ENCODE measurements at regions not wholly inside any gene's neighbourhood (a gene's known extent, or its start where the extent isn't known, plus 50 kb on each side); places are given as distances from the start of the nearest gene placed in this dataset.

DNA sequence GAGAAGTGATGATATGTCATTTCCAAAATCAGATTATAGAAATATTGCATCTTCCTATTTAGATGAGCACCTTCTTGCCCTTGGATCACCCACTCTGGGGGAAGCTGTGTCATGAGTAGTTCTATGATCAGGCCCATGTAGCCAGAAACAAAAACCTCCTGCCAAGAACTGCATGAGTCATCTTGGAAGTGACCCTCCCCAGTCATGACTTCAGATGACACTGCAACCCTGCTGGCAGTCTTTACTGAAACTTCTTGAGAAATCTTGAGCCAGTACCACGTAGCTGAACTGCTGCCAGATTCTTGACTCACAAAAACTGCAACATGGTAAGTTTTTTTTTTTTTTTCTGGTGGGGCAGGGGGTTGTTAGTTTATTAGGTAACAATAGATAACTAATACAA lies 439.6 kb upstream of the PTGER4 start:
- no peaks in the 10 kb centered on the region for H3K27me3 ChIP-seq (ENCODE audit: insufficient read depth, low read length)
- H3K9me3 ChIP-seq (ENCODE audit: control insufficient read depth, low read depth, low read length), result no peaks in the 10 kb centered on the region
- H3K23me2 ChIP-seq (ENCODE audit: insufficient read length, low read depth, low read length, poor library complexity, severe bottlenecking), result no peaks in the 10 kb centered on the region
- H3K79me1 ChIP-seq (ENCODE audit: insufficient read depth, low read depth, low read length, poor library complexity, severe bottlenecking), result no peaks in the 10 kb centered on the region
- H3K4me2 ChIP-seq (ENCODE audit: insufficient read depth, insufficient read length, low read length), result no peak overlapping the region
- H3K27ac ChIP-seq (ENCODE audit: insufficient read length, low read depth, low read length), result no peak overlapping the region
- H3K4ac ChIP-seq (ENCODE audit: low read depth, low read length), result no peak overlapping the region
- no peak overlapping the region for H3T11ph ChIP-seq (ENCODE audit: low read length)
- no peak overlapping the region for H2AFZ ChIP-seq (ENCODE audit: low read length)
- no peak overlapping the region for H3K18ac ChIP-seq (ENCODE audit: insufficient read length, low read depth, low read length)
- H3K79me2 ChIP-seq (ENCODE audit: insufficient read depth, low read length), result no peaks in the 10 kb centered on the region
- no peaks in the 10 kb centered on the region for H3K4me1 ChIP-seq (ENCODE audit: insufficient read depth, low read length)
- Mint-ChIP-seq H3K4me3 (no peak overlapping the region), H3K4me1 (no peaks in the 10 kb centered on the region), H3K36me3 (ENCODE audit: insufficient read depth in 1 of 3, low read depth in 3 of 3) (peaks cover 0 to 7% (median 0%) of the 10 kb centered on the region in 3 experiments; a peak in 5 of 7 replicates), H3K9me3 (peaks cover 0 to 3% of the 10 kb centered on the region in 2 experiments; a peak in 4 of 5 replicates), H3K27ac (no peak overlapping the region), H3K27me3 (ENCODE audit: low read depth) (no peaks in the 10 kb centered on the region)
- H3K23ac ChIP-seq (ENCODE audit: insufficient read length, low read depth, low read length), result no peak overlapping the region
- H3K14ac ChIP-seq (ENCODE audit: insufficient read depth, low read length), result no peak overlapping the region
- no CpG with 5 or more reads among the region's 1 CpG for WGBS (ENCODE audit: extremely low coverage, insufficient read length, low lambda C conversion rate)
- no peak overlapping the region for H4K8ac ChIP-seq (replicated peaks; ENCODE audit: insufficient read length, low read depth, low read length)
- no peak overlapping the region for H4K5ac ChIP-seq (ENCODE audit: insufficient read length, low read depth, low read length)
- H4K20me1 ChIP-seq (ENCODE audit: control insufficient read depth, insufficient read depth, insufficient read length), result no peaks in the 10 kb centered on the region
- H2BK20ac ChIP-seq (ENCODE audit: low read depth, low read length, poor library complexity, severe bottlenecking), result no peak overlapping the region
- H2AK5ac ChIP-seq (ENCODE audit: insufficient read length, low read length), result no peak overlapping the region
- TF ChIP-seq, protein P1, sequence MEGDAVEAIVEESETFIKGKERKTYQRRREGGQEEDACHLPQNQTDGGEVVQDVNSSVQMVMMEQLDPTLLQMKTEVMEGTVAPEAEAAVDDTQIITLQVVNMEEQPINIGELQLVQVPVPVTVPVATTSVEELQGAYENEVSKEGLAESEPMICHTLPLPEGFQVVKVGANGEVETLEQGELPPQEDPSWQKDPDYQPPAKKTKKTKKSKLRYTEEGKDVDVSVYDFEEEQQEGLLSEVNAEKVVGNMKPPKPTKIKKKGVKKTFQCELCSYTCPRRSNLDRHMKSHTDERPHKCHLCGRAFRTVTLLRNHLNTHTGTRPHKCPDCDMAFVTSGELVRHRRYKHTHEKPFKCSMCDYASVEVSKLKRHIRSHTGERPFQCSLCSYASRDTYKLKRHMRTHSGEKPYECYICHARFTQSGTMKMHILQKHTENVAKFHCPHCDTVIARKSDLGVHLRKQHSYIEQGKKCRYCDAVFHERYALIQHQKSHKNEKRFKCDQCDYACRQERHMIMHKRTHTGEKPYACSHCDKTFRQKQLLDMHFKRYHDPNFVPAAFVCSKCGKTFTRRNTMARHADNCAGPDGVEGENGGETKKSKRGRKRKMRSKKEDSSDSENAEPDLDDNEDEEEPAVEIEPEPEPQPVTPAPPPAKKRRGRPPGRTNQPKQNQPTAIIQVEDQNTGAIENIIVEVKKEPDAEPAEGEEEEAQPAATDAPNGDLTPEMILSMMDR (conservative IDR thresholded peaks at IDR 0.05), result no peak
- H3K56ac ChIP-seq (ENCODE audit: insufficient read length, low read depth, low read length), result no peak overlapping the region
- H2BK15ac ChIP-seq (ENCODE audit: low read depth, low read length), result no peak overlapping the region
- DNase-seq, result no peak
- no peak overlapping the region for H3K9ac ChIP-seq (ENCODE audit: extremely low read depth, insufficient read length, low read length)
- H2BK5ac ChIP-seq (ENCODE audit: insufficient read length, low read length), result no peak overlapping the region
- H2BK12ac ChIP-seq (ENCODE audit: insufficient read length, low read depth, low read length), result no peak overlapping the region
- H4K91ac ChIP-seq (ENCODE audit: insufficient read length, low read depth, low read length), result no peak overlapping the region
- H2BK120ac ChIP-seq (ENCODE audit: low read depth, low read length, poor library complexity, severe bottlenecking), result no peak overlapping the region

All from H9 (cell line).